Stomach (tissue), 4 donors: ENCODE measurements at regions not wholly inside any gene's neighbourhood (a gene's known extent, or its start where the extent isn't known, plus 50 kb on each side); places are given as distances from the start of the nearest gene placed in this dataset.

Experiments used
- CTCF ChIP-seq, 7 experiments: fragments of 450-650 bp in 4 of 7; fragments of 200-600 bp in 3 of 7; sonication (generic) in 3 of 7; IDR thresholded peaks; one replicate each; pipeline ENCODE4 v1.5.1; 2016 to 2019; ENCODE audit warnings: antibody characterized with exemption in 7 of 7, control low read depth in 2 of 7, mild to moderate bottlenecking in 1 of 7
- EP300 ChIP-seq: sonication (generic); formaldehyde crosslinking; IDR thresholded peaks from one replicate; pipeline ENCODE4 v1.6.1; 2017; ENCODE audit warnings: antibody characterized with exemption
- POLR2A ChIP-seq, 4 donors: fragments of 450-650 bp; IDR thresholded peaks; one replicate each; pipeline ENCODE4 v1.6.1; 2016; ENCODE audit warnings: antibody characterized with exemption in 4 of 4, control low read depth in 2 of 4, mild to moderate bottlenecking in 1 of 4, moderate library complexity in 1 of 4

GRCh38 chr2:11891671-11892440 is 145.4 kb downstream of the LPIN1 start:
- no peak for TF ChIP-seq CTCF (IDR thresholded peaks at IDR 0.05)
- TF ChIP-seq EP300: no peak
- no peak for TF ChIP-seq POLR2A (IDR thresholded peaks at IDR 0.05)
